Adipocyte (in vitro differentiated cells): ENCODE measurements at regions not wholly inside any gene's neighbourhood (a gene's known extent, or its start where the extent isn't known, plus 50 kb on each side); places are given as distances from the start of the nearest gene placed in this dataset.

Source experiments
- DNase-seq: peaks from one replicate; pipeline ENCODE4 v3.0.0-alpha.2; 2015; ENCODE audit warnings: low read depth
- H3K27me3 ChIP-seq: replicated peaks from 2 replicates; pipeline ENCODE4 v1.7.0; 2013; ENCODE audit warnings: mild to moderate bottlenecking, low read length, moderate library complexity; ENCODE audit not compliant: control insufficient read depth, insufficient read depth
- H3K36me3 ChIP-seq: 2 replicates; pipeline ENCODE4 v1.7.0; 2013; ENCODE audit warnings: low read length, mild to moderate bottlenecking, moderate library complexity; ENCODE audit not compliant: control insufficient read depth, insufficient read depth, severe bottlenecking
- H3K4me1 ChIP-seq: 2 replicates; pipeline ENCODE4 v1.7.0; 2013; ENCODE audit warnings: mild to moderate bottlenecking, low read length, moderate library complexity; ENCODE audit not compliant: control insufficient read depth, insufficient read depth
- H3K4me3 ChIP-seq: 2 replicates; pipeline ENCODE4 v1.7.0; 2013; ENCODE audit warnings: mild to moderate bottlenecking, low read length, moderate library complexity
- H3K9ac ChIP-seq: 2 replicates; pipeline ENCODE4 v1.7.0; 2013; ENCODE audit warnings: mild to moderate bottlenecking, low read length, moderate library complexity
- H3K9me3 ChIP-seq: 2 replicates; pipeline ENCODE4 v1.7.0; 2013; ENCODE audit warnings: mild to moderate bottlenecking, low read length, moderate library complexity; ENCODE audit not compliant: control insufficient read depth

- Histone ChIP-seq H3K4me1 (peaks cover 16% of the 10 kb centered on the region), H3K9me3 (no peaks in the 10 kb centered on the region), H3K27me3 (no peaks in the 10 kb centered on the region), H3K4me3 (no peak overlapping the region), H3K36me3 (no peaks in the 10 kb centered on the region), H3K9ac (no peak overlapping the region)
- DNase-seq = peak; percentile 66
Observed at GRCh38 chr9:71506821-71507220, 261.5 kb downstream of the CEMIP2 start.

- H3K36me3 ChIP-seq = no peaks in the 10 kb centered on the region
- no peaks in the 10 kb centered on the region for H3K9me3 ChIP-seq
- DNase-seq = no peak
- no peak overlapping the region for H3K4me3 ChIP-seq
- H3K9ac ChIP-seq = no peak overlapping the region
- no peaks in the 10 kb centered on the region for H3K27me3 ChIP-seq
- H3K4me1 ChIP-seq = peaks cover 16% of the 10 kb centered on the region
Observed at GRCh38 chr9:71504636-71505035, 263.7 kb downstream of the CEMIP2 start.

GRCh38 chr9:71498691-71499090, 269.6 kb downstream of the CEMIP2 start:
- Histone ChIP-seq H3K4me3 (no peak overlapping the region), H3K4me1 (no peaks in the 10 kb centered on the region), H3K9ac (no peak overlapping the region), H3K36me3 (no peaks in the 10 kb centered on the region), H3K27me3 (no peaks in the 10 kb centered on the region), H3K9me3 (peaks cover 7% of the 10 kb centered on the region)
- no peak for DNase-seq

- DNase-seq = peak; percentile 23
- no peaks in the 10 kb centered on the region for H3K27me3 ChIP-seq
- no peaks in the 10 kb centered on the region for H3K9me3 ChIP-seq
- H3K4me1 ChIP-seq = no peaks in the 10 kb centered on the region
- no peak overlapping the region for H3K9ac ChIP-seq
- H3K36me3 ChIP-seq = no peaks in the 10 kb centered on the region
- no peak overlapping the region for H3K4me3 ChIP-seq
Observed at GRCh38 chr9:71490810-71491209, 277.5 kb downstream of the CEMIP2 start.

- Histone ChIP-seq H3K27me3 (peaks cover 4% of the 10 kb centered on the region), H3K9me3 (no peaks in the 10 kb centered on the region), H3K4me3 (no peak overlapping the region), H3K36me3 (no peaks in the 10 kb centered on the region), H3K9ac (no peak overlapping the region), H3K4me1 (no peaks in the 10 kb centered on the region)
- peak; percentile 19 for DNase-seq
Observed at GRCh38 chr9:71487061-71487460, 281.3 kb downstream of the CEMIP2 start.

GRCh38 chr9:71485326-71485725, 283.0 kb downstream of the CEMIP2 start:
- Histone ChIP-seq H3K9me3 (no peaks in the 10 kb centered on the region), H3K9ac (no peak overlapping the region), H3K27me3 (peaks cover 4% of the 10 kb centered on the region), H3K36me3 (no peaks in the 10 kb centered on the region), H3K4me1 (no peaks in the 10 kb centered on the region), H3K4me3 (no peak overlapping the region)
- no peak for DNase-seq

GRCh38 chr9:71483436-71483835, 284.9 kb downstream of the CEMIP2 start:
- Histone ChIP-seq H3K27me3 (peaks cover 4% of the 10 kb centered on the region), H3K4me1 (no peaks in the 10 kb centered on the region), H3K9me3 (no peaks in the 10 kb centered on the region), H3K36me3 (no peaks in the 10 kb centered on the region), H3K9ac (no peak overlapping the region), H3K4me3 (no peak overlapping the region)
- DNase-seq = no peak

GRCh38 chr9:71479621-71480020, 288.7 kb downstream of the CEMIP2 start:
- Histone ChIP-seq H3K9me3 (no peaks in the 10 kb centered on the region), H3K36me3 (no peaks in the 10 kb centered on the region), H3K9ac (no peak overlapping the region), H3K4me1 (no peaks in the 10 kb centered on the region), H3K4me3 (no peak overlapping the region), H3K27me3 (peaks cover 3% of the 10 kb centered on the region)
- DNase-seq = no peak

GRCh38 chr9:71472400-71472799, 295.9 kb downstream of the CEMIP2 start:
- Histone ChIP-seq H3K27me3 (no peaks in the 10 kb centered on the region), H3K4me3 (no peak overlapping the region), H3K36me3 (no peaks in the 10 kb centered on the region), H3K9me3 (peaks cover 4% of the 10 kb centered on the region), H3K4me1 (no peaks in the 10 kb centered on the region), H3K9ac (no peak overlapping the region)
- no peak for DNase-seq

GRCh38 chr9:71465392-71465791, 302.9 kb downstream of the CEMIP2 start:
- Histone ChIP-seq H3K36me3 (no peaks in the 10 kb centered on the region), H3K4me1 (no peaks in the 10 kb centered on the region), H3K27me3 (no peaks in the 10 kb centered on the region), H3K9ac (no peak overlapping the region), H3K9me3 (no peaks in the 10 kb centered on the region), H3K4me3 (no peak overlapping the region)
- no peak for DNase-seq

GRCh38 chr9:71459082-71459481, 309.2 kb downstream of the CEMIP2 start:
- Histone ChIP-seq H3K36me3 (no peaks in the 10 kb centered on the region), H3K9ac (no peak overlapping the region), H3K4me3 (no peak overlapping the region), H3K4me1 (no peaks in the 10 kb centered on the region), H3K27me3 (peaks cover 10% of the 10 kb centered on the region), H3K9me3 (no peaks in the 10 kb centered on the region)
- DNase-seq = no peak
